Heart right ventricle (tissue), 16 donors: ENCODE measurements at regions not wholly inside any gene's neighbourhood (a gene's known extent, or its start where the extent isn't known, plus 50 kb on each side); places are given as distances from the start of the nearest gene placed in this dataset.

Source experiments
- ATAC-seq, 8 donors: fragments of 200-7000 bp; cut with Tn5 transposase; one replicate each; pipeline ENCODE4 v1.9.1; 2020; ENCODE audit warnings: mild to moderate bottlenecking in 8 of 8, moderate library complexity in 8 of 8, moderate number of reproducible peaks in 1 of 8
- DNase-seq, 2 donors: peaks; one replicate each; pipeline ENCODE4 v3.0.0-alpha.2; 2020
- H3K27ac ChIP-seq, 10 donors: fragments of 200-600 bp; sonication (generic) in 2 of 10; one replicate each; pipeline versions ENCODE4 v1.5.0 to v1.8.0; 2020 to 2022; ENCODE audit warnings: mild to moderate bottlenecking in 3 of 10
- H3K27me3 ChIP-seq, 7 donors: fragments of 200-600 bp; one replicate each; pipeline ENCODE4 v1.8.0; 2021 to 2022; ENCODE audit warnings: mild to moderate bottlenecking in 2 of 7
- H3K36me3 ChIP-seq, 9 donors: fragments of 200-600 bp; sonication (generic) in 1 of 9; one replicate each; pipeline versions ENCODE4 v1.5.0 to v1.8.0; 2020 to 2022; ENCODE audit warnings: mild to moderate bottlenecking in 2 of 9
- H3K4me1 ChIP-seq, 9 donors: fragments of 200-600 bp; sonication (generic) in 1 of 9; one replicate each; pipeline versions ENCODE4 v1.5.0 to v1.8.0; 2020 to 2022; ENCODE audit warnings: mild to moderate bottlenecking in 4 of 9
- H3K4me3 ChIP-seq, 10 donors: fragments of 200-600 bp; sonication (generic) in 2 of 10; one replicate each; pipeline versions ENCODE4 v1.5.0 to v1.8.0; 2020 to 2022; ENCODE audit warnings: mild to moderate bottlenecking in 7 of 10, moderate library complexity in 2 of 10
- H3K9me3 ChIP-seq, 11 donors: fragments of 200-600 bp in 10 of 11; sonication (generic) in 2 of 11; one replicate each; pipeline versions ENCODE4 v1.5.0 to v1.8.0; 2013 to 2022; ENCODE audit warnings: mild to moderate bottlenecking in 2 of 11, control low read depth in 1 of 11, moderate library complexity in 1 of 11
- CTCF ChIP-seq, 9 donors: fragments of 200-600 bp; sonication (generic) in 2 of 9; IDR thresholded peaks; one replicate each; pipeline versions ENCODE4 v1.5.0 to v1.8.0; 2021 to 2022; ENCODE audit warnings: antibody characterized with exemption in 9 of 9, mild to moderate bottlenecking in 5 of 9, moderate library complexity in 1 of 9
- WGBS, 2 donors: extraction: QIAGEN DNeasy Blood & Tissue Kit; methylation state at CpG; one replicate each; pipeline ENCODE4 v1.1.7; 2013; ENCODE audit warnings: inconsistent platforms in 1 of 2; 5-methylcytosine and 5-hydroxymethylcytosine counted together
- intact Hi-C, 10 donors: fragments of 100-400 bp; cut with DNase I; formaldehyde crosslinking; loops; one replicate each; pipeline versions ENCODE4 v1.11.1 to v1.14.2; 2022
- donor health status: Arrhythmogenic right ventricular cardiomyopathy.
- donor health status: ischemic (EF 13 %, LVEDD 7.1; RV severe dilation, severe dysfunction).
- donor health status: healthy with polysubstance abuse.
- donor health status: DM: no; HTN: yes; CAD: no.
- donor health status: DM: no; HTN: no; CAD: no.
- donor health status: ischemic (EF 25% LVEDD 6.9; RV normal size, moderate dysfunction).
- donor health status: ischemic (EF 25% LVEDD 5.7; RV mildly dilated, moderate dysfunction).
- donor health status: healthy.
- donor health status: DM: yes; HTN: yes; CAD: no.
- donor health status: Ischemic cardiomyopathy.
- donor health status: ischemic (EF 35%, LVEDD 5.7; RV mildly dilated, moderate dysfunction).
- donor health status: nonischemic (EF 11% LVEDD 7.7; RV severe dilation, severe dysfunction).
- donor health status: DM: yes; HTN: yes; CAD: no.
- donor health status: PGD.
- donor health status: ischemic (EF 29% LVEDD 5.4; RV normal size, mild dysfunction).
- donor health status: nonischemic (EF 23%, LVEDD 6.1; RV moderate dilation, normal function).

- intact Hi-C loops = no loop called here
- no peak for DNase-seq
- H3K9me3 ChIP-seq = no peaks in the 10 kb centered on the region
- H3K27ac ChIP-seq = peak overlapping the region in 1 of 10 donors; percentile 60
- H3K4me1 ChIP-seq = peaks cover 0 to 5% (median 0%) of the 10 kb centered on the region in 9 donors
- TF ChIP-seq CTCF (IDR thresholded peaks at IDR 0.05) = no peak
- peaks cover 0 to 6% (median 0%) of the 10 kb centered on the region in 7 donors for H3K27me3 ChIP-seq
- H3K4me3 ChIP-seq = no peak overlapping the region
- no peak for ATAC-seq
- H3K36me3 ChIP-seq = no peaks in the 10 kb centered on the region
- WGBS, 2 donors = 75 to 76% methylated on average over 4 of the region's 4 CpGs
These were observed 113.5 kb upstream of the FAM9A start for GRCh38 chrX:8914681-8915080.

- peaks cover 0 to 11% (median 0%) of the 10 kb centered on the region in 7 donors for H3K27me3 ChIP-seq
- intact Hi-C loops = no loop called here
- peak overlapping the region in 2 of 10 donors; percentile 19 to 60 for H3K27ac ChIP-seq
- ATAC-seq (peak; percentile 65 to 87 (median 82)), DNase-seq (peak; percentile 10 to 17)
- peaks cover 0 to 5% (median 0%) of the 10 kb centered on the region in 9 donors for H3K4me1 ChIP-seq
- H3K9me3 ChIP-seq = no peaks in the 10 kb centered on the region
- H3K36me3 ChIP-seq = no peaks in the 10 kb centered on the region
- WGBS, 2 donors = 42 to 67% methylated on average over 6 of the region's 6 CpGs
- no peak for TF ChIP-seq CTCF (IDR thresholded peaks at IDR 0.05)
- no peak overlapping the region for H3K4me3 ChIP-seq
These were observed 112.6 kb upstream of the FAM9A start for GRCh38 chrX:8913655-8914409.

GRCh38 chrX:8907688-8908087, 106.5 kb upstream of the FAM9A start:
- ATAC-seq = no peak

GRCh38 chrX:8906299-8906938, 105.2 kb upstream of the FAM9A start:
- DNase-seq (no peak), ATAC-seq (no peak)
- Histone ChIP-seq H3K9me3 (no peaks in the 10 kb centered on the region), H3K27ac (no peak overlapping the region), H3K4me3 (no peak overlapping the region), H3K27me3 (peaks cover 0 to 32% (median 0%) of the 10 kb centered on the region in 7 donors), H3K36me3 (no peaks in the 10 kb centered on the region), H3K4me1 (no peaks in the 10 kb centered on the region)
- intact Hi-C loops = no loop called here
- WGBS, 2 donors = 90 to 94% methylated on average over 9 of the region's 9 CpGs
- TF ChIP-seq CTCF (IDR thresholded peaks at IDR 0.05) = no peak

More at GRCh38 chrX:8907688-8908087, 106.5 kb upstream of the FAM9A start:
- Histone ChIP-seq H3K27me3 (peaks cover 0 to 28% (median 0%) of the 10 kb centered on the region in 7 donors), H3K4me3 (no peak overlapping the region), H3K4me1 (no peaks in the 10 kb centered on the region), H3K36me3 (no peaks in the 10 kb centered on the region), H3K9me3 (no peaks in the 10 kb centered on the region), H3K27ac (no peak overlapping the region)
- 84% methylated on average over 2 of the region's 2 CpGs for WGBS, 2 donors
- intact Hi-C loops = no loop called here
- no peak for DNase-seq
- TF ChIP-seq CTCF (IDR thresholded peaks at IDR 0.05) = no peak
